Stimulated activated CD4-positive, alpha-beta T cell treated with anti-CD3 and anti-CD28 coated beads, TNF-alpha, amount 100 ng/mL, for 1 hour (primary cell): ENCODE measurements at regions not wholly inside any gene's neighbourhood (a gene's known extent, or its start where the extent isn't known, plus 50 kb on each side); places are given as distances from the start of the nearest gene placed in this dataset.
"Not testable (repeated sequence)": the region's sequence is repeated elsewhere in the genome, so short reads cannot be mapped to it uniquely, and the experiment has no call there.

Experiments
- DNase-seq, 3 donors: peaks; one replicate each; pipeline ENCODE4 v3.0.0-alpha.2; 2020; ENCODE audit warnings: low read depth in 3 of 3, low spot score in 1 of 3

DNA sequence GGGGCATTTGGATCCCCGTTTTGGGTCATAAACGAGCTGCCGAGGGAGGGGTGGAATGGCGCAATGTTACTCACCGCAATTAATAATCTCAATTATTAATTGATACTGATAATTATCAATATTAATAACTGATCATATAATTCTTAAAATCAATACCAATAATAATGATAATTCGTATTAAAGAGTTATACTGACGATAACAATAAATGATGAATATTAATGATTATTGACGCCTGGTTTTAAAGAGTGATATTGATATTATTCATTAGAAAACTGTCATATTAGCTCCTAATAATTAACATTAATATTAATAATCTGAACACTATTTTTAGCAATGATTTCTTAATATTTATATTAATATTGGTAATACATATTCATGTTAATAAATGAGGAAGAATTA is 92.4 kb downstream of the OTOP1 start:
- not testable (repeated sequence) for DNase-seq

DNA sequence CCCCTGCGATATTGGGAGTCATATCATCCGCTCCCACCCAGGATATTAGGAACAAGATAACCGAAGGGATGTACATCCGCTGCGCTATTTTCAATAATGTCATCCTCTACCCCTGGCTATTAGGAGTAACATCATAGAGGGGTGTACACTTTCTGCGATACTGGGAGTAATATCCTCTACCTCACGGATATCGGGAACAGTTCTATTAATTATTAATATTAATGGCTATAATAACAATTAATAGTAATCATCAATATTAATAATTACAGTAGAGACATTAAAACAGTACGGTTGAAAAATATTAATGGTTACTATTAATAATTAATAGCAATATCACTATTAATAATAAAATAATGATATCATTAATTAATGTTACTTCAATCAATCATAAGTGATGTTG is 90.1 kb downstream of the OTOP1 start:
- not testable (repeated sequence) for DNase-seq
